Spinal cord (tissue), 9 donors: ENCODE measurements at regions not wholly inside any gene's neighbourhood (a gene's known extent, or its start where the extent isn't known, plus 50 kb on each side); places are given as distances from the start of the nearest gene placed in this dataset.

Source experiments
- DNase-seq, 6 donors: peaks; one replicate each; pipeline versions ENCODE4 v3.0.0 to v3.0.0-alpha.2; 2013 to 2015; ENCODE audit warnings: low spot score in 6 of 6, low read depth in 4 of 6
- H3K27ac ChIP-seq: one replicate; pipeline ENCODE4 v1.5.1; 2013; ENCODE audit warnings: low read depth, low read length, control low read depth
- H3K27me3 ChIP-seq: one replicate; pipeline ENCODE4 v1.6.1; 2013; ENCODE audit warnings: low read length; ENCODE audit not compliant: control insufficient read depth, insufficient read depth
- H3K36me3 ChIP-seq: one replicate; pipeline ENCODE4 v1.6.1; 2013; ENCODE audit warnings: low read length; ENCODE audit not compliant: control insufficient read depth, insufficient read depth
- H3K4me1 ChIP-seq: one replicate; pipeline ENCODE4 v1.6.1; 2013; ENCODE audit warnings: low read length; ENCODE audit not compliant: control insufficient read depth, insufficient read depth
- H3K4me3 ChIP-seq: one replicate; pipeline ENCODE4 v1.5.1; 2013; ENCODE audit warnings: low read depth, low read length, control low read depth
- H3K9me3 ChIP-seq: one replicate; pipeline ENCODE4 v1.6.1; 2013; ENCODE audit warnings: low read length; ENCODE audit not compliant: control insufficient read depth, insufficient read depth
- WGBS: methylation state at CpG from one replicate; pipeline ENCODE4 v1.1.5; 2013; ENCODE audit warnings: missing lambda C conversion rate; ENCODE audit not compliant: insufficient coverage; 5-methylcytosine and 5-hydroxymethylcytosine counted together
- donor health status: healthy.

DNA sequence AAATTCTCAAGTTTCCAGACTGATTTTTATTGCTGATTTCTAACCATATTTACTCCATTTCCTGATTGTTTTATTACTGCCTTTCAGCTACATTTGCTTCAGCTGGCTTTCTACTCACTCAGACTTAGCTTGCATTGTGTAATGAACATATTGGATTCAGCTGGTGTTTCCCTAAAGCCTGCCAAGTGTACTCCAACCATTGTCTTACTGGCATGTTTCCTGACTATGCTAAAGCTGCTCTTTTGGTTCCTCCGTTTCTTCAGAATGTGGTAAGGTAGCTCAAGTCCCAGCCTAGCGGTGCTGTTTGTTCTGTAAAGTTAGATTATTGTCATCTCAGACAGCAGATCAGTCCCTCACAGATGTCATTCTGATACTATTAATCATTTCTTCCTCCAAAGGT is 53.1 kb upstream of the GLRA2 start:
- no CpG with 5 or more reads among the region's 2 CpGs for WGBS
- Histone ChIP-seq H3K36me3 (no peaks in the 10 kb centered on the region), H3K4me1 (no peaks in the 10 kb centered on the region), H3K27ac (peak overlapping the region; percentile 18), H3K4me3 (no peak overlapping the region), H3K27me3 (peaks cover 7% of the 10 kb centered on the region), H3K9me3 (no peaks in the 10 kb centered on the region)
- peak; percentile 19 to 88 (median 42) for DNase-seq

DNA sequence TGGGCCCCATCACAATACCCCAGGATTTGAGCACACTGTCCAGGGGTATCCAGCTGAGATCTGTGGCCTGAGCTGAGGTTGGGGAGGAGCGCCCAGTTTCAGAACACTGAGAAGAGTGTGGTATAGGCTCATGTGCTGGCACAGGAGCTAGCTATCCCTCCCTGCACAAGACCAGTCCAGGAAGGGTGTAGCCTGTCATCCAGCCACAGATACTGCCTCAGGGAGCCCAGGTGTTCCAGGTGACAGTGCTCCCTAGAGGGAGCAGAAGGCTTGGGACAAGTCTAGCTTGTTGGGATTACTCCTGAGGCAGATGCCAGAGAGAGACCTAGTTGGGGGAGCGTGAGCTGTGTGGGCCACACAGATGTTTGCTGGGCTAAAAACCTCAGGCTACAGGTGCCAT is 79.6 kb upstream of the GLRA2 start:
- Histone ChIP-seq H3K4me1 (no peaks in the 10 kb centered on the region), H3K27me3 (peaks cover 6% of the 10 kb centered on the region), H3K9me3 (no peaks in the 10 kb centered on the region), H3K4me3 (no peak overlapping the region), H3K27ac (no peak overlapping the region), H3K36me3 (no peaks in the 10 kb centered on the region)
- no peak for DNase-seq
- 92% methylated on average over 2 of the region's 2 CpGs for WGBS

DNA sequence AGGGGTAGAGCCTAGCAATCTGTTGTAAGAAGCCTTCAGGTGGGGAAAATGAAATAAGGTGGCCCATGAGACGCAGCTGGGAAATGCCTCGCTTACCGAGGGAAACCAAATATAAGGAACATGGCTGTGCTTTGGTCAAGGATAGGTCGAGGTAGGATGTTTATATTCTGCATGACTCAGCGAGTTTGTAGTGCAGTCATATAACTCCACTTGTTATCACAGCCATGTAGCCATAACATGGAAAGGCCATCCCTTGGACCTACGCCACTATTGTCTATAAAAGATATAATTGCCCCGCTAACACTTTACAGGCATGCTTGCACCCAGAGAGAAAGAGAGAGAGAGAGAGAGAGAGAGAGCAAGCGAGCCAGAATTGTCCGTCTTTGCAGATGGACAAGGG is 80.9 kb upstream of the GLRA2 start:
- Histone ChIP-seq H3K4me1 (no peaks in the 10 kb centered on the region), H3K9me3 (no peaks in the 10 kb centered on the region), H3K4me3 (no peak overlapping the region), H3K27ac (no peak overlapping the region), H3K36me3 (no peaks in the 10 kb centered on the region), H3K27me3 (peaks cover 8% of the 10 kb centered on the region)
- WGBS, result 84% methylated on average over 5 of the region's 9 CpGs
- DNase-seq, result no peak

DNA sequence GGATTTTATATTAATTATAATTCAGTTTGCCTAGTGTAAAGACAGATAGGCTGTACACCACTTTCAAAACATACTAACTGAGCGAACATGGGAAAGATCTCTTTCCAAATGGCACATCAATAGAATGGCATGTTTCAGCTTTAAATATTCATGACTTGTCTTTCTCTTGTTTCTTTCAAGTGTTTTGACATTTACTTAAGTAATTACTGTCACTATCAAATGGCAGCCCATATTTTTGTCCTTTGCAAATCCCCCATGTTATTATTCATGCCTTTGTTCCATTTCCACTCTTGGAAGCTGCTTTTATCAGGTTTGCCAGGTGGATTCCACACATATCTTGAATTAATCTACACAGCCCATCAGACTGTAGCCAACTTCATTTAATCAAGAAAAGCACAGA is 89.2 kb upstream of the GLRA2 start:
- H3K4me1 ChIP-seq, result no peaks in the 10 kb centered on the region
- no CpG with 5 or more reads among the region's 1 CpG for WGBS
- DNase-seq, result peak in 1 of 6 donors; percentile 84
- no peaks in the 10 kb centered on the region for H3K9me3 ChIP-seq
- no peak overlapping the region for H3K27ac ChIP-seq
- H3K27me3 ChIP-seq, result peaks cover 2% of the 10 kb centered on the region
- no peaks in the 10 kb centered on the region for H3K36me3 ChIP-seq
- H3K4me3 ChIP-seq, result no peak overlapping the region

DNA sequence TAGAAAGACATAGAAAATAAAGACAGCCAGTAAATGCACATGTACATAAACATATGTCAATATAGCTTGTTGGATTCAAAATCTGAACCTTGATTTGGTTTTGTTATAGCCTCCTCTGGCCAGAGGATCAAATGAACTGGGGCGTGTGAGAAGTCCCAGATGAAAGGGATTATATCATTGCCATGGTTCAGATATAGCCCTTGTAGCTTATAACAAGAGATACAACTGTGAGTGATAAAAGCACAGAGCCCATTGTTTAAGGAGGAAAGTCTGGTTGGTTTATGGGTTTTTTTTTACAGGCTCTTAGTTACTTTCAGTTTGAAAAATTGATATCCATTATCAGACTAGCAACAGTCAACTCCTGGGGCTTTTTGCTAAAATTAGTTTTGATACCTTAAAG is 101.7 kb upstream of the GLRA2 start:
- H3K4me3 ChIP-seq, result no peak overlapping the region
- no peaks in the 10 kb centered on the region for H3K36me3 ChIP-seq
- DNase-seq, result peak in 1 of 6 donors; percentile 5
- WGBS, result 70% methylated on average over 1 of the region's 1 CpG
- no peaks in the 10 kb centered on the region for H3K4me1 ChIP-seq
- H3K27ac ChIP-seq, result no peak overlapping the region
- H3K9me3 ChIP-seq, result no peaks in the 10 kb centered on the region
- H3K27me3 ChIP-seq, result peaks cover 4% of the 10 kb centered on the region

DNA sequence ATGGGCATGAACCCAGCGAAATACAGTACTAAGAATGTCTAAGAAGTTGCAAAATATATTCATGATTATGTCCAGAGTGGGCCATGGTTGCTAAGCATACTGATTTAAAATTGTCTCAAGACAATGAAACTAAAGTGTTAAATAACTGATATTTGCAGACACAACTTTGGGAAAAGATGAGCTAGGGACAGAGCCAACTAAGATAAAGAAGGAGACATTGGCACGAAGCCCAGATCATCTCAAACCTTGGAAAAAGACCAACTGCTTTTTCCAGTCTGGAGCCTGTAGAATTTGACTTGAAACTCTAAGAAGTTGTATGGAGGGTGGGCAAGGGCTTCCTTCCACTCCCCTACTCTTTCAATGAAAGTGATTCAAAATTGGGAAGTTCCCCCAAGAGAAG is 108.5 kb upstream of the GLRA2 start:
- H3K9me3 ChIP-seq, result no peaks in the 10 kb centered on the region
- no peaks in the 10 kb centered on the region for H3K4me1 ChIP-seq
- no peaks in the 10 kb centered on the region for H3K36me3 ChIP-seq
- no peaks in the 10 kb centered on the region for H3K27me3 ChIP-seq
- no peak overlapping the region for H3K4me3 ChIP-seq
- peak in 2 of 6 donors; percentile 43 to 68 for DNase-seq
- no peak overlapping the region for H3K27ac ChIP-seq
- 50% methylated on average over 1 of the region's 2 CpGs for WGBS

DNA sequence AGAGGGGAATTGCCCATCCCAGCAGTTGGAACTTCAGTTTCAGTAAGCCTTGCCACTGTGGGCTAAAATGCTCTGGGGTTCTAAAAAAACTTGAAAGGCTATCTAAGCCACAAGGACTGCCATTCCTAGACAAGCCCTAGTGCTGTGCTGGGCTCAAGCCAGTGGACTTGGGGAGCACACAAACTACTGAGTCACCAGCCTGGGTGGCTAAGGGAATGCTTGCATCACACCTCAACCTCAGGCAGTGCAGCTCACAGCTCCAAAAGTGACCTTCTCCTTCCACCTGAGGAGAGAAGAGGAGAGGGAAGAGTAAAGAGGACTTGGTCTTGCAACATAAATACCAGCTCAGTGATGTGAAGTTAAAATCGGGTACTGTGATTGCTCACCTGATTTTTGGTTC is 116.7 kb upstream of the GLRA2 start:
- no peaks in the 10 kb centered on the region for H3K4me1 ChIP-seq
- H3K9me3 ChIP-seq, result no peaks in the 10 kb centered on the region
- no peak overlapping the region for H3K27ac ChIP-seq
- no peak overlapping the region for H3K4me3 ChIP-seq
- no peaks in the 10 kb centered on the region for H3K36me3 ChIP-seq
- WGBS, result 50% methylated on average over 1 of the region's 1 CpG
- DNase-seq, result no peak
- H3K27me3 ChIP-seq, result no peaks in the 10 kb centered on the region

DNA sequence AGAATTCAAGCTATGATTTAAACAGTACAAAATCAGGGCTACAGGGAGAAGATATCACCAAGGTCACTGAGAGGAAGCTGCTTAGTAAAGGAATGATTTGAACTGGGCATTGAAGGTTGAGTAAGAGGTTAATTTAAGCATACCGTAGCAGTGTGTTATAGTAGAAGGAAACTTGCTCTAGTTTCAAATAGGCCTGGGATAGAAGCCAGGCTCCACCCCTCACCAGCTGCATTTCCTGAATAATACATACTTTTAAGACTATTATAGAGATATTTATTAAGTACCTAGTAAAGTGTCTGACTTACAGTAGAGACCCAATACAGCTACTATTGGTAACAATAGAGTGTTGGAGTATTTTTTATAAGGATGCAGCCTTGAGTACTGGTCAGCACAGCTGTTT is 118.0 kb upstream of the GLRA2 start:
- no peaks in the 10 kb centered on the region for H3K4me1 ChIP-seq
- no peaks in the 10 kb centered on the region for H3K36me3 ChIP-seq
- no peak overlapping the region for H3K27ac ChIP-seq
- DNase-seq, result no peak
- H3K4me3 ChIP-seq, result no peak overlapping the region
- no peaks in the 10 kb centered on the region for H3K27me3 ChIP-seq
- no peaks in the 10 kb centered on the region for H3K9me3 ChIP-seq
- WGBS, result no CpG with 5 or more reads among the region's 1 CpG

DNA sequence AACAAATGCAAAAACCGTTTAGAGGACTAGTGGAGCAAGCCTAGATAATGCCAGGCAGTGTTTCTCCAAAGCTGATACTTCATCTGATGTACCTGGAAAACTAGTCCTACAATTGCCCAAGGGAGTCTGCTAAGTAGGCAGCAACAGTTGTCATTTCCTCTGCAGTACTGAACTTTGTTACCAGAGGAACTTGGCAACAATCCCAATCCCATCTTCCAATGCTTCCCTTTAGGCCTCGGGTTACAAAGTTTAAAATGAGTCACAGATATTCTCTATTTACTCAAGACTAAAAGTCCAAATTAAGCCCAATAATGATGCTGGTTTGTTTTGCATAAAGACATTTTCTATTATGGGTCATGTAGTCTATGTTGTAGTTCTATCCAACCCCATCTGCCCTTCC is 120.0 kb upstream of the GLRA2 start:
- DNase-seq, result no peak
- 64% methylated on average over 1 of the region's 2 CpGs for WGBS
- H3K27ac ChIP-seq, result no peak overlapping the region
- H3K4me1 ChIP-seq, result no peaks in the 10 kb centered on the region
- no peak overlapping the region for H3K4me3 ChIP-seq
- no peaks in the 10 kb centered on the region for H3K27me3 ChIP-seq
- H3K36me3 ChIP-seq, result no peaks in the 10 kb centered on the region
- H3K9me3 ChIP-seq, result no peaks in the 10 kb centered on the region

DNA sequence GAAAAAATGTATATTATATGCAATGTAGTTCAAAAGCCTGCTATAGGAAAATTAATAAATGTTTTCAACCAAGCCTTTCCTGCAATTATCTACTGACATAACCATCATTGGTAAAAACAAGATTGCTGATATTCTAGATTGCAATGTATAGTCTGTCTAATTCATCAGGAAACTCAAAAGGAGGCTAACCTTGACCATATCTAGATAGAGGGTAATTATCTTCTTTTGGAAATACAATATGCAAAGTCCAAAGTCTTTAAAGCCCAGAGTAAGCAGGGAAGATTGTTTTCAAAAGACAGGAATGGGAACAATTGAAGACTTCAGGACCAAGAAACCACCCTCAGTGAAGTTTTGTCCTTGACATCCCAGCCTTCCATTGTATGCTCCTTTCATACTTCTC is 123.1 kb upstream of the GLRA2 start:
- Histone ChIP-seq H3K27me3 (no peaks in the 10 kb centered on the region), H3K4me1 (no peaks in the 10 kb centered on the region), H3K9me3 (no peaks in the 10 kb centered on the region), H3K36me3 (no peaks in the 10 kb centered on the region), H3K27ac (no peak overlapping the region), H3K4me3 (no peak overlapping the region)
- DNase-seq, result no peak
